GM10266 (cell line): ENCODE measurements at regions not wholly inside any gene's neighbourhood (a gene's known extent, or its start where the extent isn't known, plus 50 kb on each side); places are given as distances from the start of the nearest gene placed in this dataset.

Source experiments
- DNase-seq: peaks from one replicate; pipeline ENCODE4 v3.0.0; 2012; ENCODE audit errors: extremely low spot score
- TF ChIP-seq, protein P1 (sequence below): IDR thresholded peaks from 2 replicates; pipeline ENCODE4 v1.5.1; 2012; ENCODE audit warnings: mild to moderate bottlenecking, low read depth; ENCODE audit not compliant: control insufficient read depth, insufficient read depth; ENCODE audit errors: missing control alignments

DNA sequence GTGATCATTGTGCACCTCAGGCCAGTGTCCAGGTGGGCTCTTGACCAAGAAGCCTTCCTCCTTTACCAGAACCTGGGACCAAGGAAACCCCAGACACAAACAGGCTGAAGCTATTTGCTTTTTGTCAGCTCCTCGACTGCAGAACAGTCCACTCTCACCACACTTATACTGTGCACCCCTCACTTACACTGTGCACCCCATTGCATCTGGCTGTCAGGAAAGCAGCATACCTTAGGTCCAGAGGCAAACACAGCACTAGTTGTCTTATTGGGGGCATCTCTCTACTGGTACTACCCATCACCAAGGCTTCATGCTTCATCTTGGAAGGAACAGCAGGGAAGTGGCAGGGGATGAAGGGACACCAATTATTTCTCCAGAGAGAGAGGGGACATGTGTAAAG lies 198.1 kb downstream of the CXCL12 start:
- TF ChIP-seq, protein P1, sequence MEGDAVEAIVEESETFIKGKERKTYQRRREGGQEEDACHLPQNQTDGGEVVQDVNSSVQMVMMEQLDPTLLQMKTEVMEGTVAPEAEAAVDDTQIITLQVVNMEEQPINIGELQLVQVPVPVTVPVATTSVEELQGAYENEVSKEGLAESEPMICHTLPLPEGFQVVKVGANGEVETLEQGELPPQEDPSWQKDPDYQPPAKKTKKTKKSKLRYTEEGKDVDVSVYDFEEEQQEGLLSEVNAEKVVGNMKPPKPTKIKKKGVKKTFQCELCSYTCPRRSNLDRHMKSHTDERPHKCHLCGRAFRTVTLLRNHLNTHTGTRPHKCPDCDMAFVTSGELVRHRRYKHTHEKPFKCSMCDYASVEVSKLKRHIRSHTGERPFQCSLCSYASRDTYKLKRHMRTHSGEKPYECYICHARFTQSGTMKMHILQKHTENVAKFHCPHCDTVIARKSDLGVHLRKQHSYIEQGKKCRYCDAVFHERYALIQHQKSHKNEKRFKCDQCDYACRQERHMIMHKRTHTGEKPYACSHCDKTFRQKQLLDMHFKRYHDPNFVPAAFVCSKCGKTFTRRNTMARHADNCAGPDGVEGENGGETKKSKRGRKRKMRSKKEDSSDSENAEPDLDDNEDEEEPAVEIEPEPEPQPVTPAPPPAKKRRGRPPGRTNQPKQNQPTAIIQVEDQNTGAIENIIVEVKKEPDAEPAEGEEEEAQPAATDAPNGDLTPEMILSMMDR = no peak
- DNase-seq = no peak

DNA sequence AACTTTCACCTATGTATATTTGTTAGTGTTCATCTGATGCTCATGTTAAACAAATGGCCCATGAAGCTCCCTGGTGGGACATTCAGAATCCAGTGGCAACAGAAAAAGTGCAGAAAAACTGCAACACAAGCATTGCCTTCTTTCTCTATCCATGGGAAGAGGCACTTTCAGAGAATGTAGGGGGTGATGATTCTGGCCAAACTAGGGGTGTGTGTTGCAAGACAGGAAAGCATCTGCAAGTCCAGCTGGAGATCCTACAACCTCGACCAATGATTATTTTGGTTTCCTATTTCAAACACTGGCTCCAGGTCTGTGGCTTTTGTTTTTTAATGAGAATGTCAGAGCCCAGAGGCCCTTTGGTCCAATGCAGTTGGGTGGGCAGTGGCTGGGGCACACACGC lies 198.7 kb downstream of the CXCL12 start:
- no peak for DNase-seq
- TF ChIP-seq, protein P1 = no peak

DNA sequence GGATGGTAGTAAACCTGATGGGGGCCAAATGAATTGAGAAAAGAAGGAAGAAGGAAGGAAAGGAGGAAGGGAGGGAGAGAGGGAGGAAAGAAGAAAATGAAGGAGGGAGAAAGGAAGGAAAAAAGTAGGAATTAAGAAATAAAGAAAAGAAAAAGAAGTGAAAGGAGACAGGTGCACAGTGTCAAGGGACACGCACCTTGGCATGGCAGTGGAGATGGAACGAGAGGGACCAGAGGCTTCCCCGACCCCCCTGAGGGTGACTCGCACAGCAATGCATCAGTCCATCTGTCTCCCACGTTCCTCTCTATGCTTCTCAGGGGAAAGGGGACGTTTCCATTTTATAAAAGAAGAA lies 199.6 kb downstream of the CXCL12 start:
- DNase-seq = no peak
- TF ChIP-seq, protein P1 = no peak

DNA sequence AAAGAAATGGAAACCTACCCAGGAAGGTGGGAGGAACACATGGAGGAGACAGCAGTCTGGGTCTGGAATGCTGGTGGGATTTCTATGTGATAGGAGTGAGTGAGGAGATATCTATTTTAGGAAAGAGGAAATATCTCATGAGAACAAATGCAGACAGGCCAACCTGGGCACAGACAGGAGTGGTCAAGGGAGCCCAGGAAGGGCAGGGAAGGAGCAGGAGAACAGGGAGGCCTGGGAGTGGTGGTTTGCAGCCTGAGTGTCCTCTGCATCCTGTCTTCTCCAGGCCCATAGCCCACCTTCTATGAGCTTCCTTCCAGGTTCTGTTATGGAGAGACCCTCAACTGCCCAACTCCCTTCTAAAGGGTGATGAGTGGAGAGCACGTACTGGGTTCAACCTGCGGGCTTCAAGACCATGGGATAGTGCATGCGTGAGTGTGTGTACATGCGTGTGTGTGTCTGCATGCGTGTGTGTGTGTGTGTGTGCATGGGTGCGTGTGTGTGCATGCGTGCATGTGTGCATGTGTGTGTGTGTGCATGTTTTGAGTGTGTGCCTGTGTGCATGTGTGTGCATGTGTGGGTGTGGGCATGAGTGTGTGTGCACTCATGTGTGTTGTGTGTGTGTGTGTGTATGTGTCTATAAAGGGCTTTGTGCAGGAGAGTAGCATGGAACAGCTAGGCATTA lies 200.1 kb downstream of the CXCL12 start:
- TF ChIP-seq, protein P1 = no peak

DNA sequence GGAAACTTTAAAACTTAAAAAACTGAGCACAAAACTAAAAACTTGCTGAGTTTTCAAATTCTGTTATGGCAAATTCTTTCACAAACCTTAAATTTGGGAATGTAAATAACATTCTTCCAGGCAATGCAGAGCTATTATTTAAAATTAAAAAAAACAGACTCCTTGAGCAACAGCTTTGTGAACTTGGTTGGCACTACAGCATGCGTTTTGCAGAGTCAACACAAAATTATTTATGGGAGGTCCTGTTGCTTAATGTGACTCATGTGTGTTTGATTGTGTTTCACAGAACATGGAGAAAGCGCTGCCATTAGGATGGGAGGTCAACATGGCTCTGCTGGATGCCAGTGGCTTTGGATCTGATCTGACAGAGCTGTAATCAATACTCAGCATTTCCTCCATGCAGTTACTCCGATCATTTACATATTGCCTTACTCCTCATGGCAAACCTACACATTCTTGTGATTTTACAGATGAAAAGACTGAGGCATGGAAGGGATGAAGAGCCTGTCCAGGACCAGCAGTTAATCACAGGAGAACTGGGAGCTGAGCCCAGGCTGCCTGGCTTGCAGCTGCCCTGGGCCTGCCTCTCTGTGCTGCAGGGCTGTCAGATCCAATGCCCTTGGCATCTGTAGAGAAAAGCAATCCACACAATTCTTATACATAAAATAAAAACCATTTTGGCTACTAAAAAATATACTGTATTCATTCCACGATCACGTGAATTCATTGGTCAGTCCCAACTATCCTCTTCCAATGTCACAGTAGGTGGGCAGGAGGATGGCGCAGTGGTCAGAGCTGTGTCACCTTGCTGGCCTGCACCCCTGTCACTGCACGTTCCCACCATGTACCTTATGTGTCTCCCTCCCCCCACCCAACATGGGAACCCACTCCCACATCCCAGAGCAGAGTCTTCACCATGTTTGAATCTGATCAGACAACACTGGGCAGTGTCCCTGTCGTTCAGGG lies 200.9 kb downstream of the CXCL12 start:
- no peak for DNase-seq
- TF ChIP-seq, protein P1 = no peak

More for the DNA sequence above, 200.1 kb downstream of the CXCL12 start:
- no peak for DNase-seq

DNA sequence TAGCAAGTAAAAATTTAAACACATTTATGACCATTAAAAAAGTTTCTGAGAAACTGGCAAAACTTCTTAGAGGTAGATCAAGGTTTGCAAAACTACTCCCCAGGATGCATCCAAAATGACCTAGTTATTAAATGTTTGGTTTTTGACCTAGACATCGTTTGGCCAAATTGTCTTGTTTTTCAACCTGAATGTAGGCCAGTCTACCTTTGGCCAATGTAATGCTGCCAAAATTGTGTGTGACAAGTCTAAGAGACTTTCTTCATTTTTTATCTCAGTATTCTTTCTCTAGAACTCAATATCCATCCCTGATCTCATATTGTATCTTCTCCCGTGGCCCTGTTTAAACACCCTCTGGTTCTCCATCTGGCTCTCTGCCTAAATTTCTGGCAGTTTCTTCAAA lies 202.0 kb downstream of the CXCL12 start:
- DNase-seq = no peak
- TF ChIP-seq, protein P1 = no peak
